IMR-90 (cell line): ENCODE measurements at regions not wholly inside any gene's neighbourhood (a gene's known extent, or its start where the extent isn't known, plus 50 kb on each side); places are given as distances from the start of the nearest gene placed in this dataset.

Experiments used
- BHLHE40 ChIP-seq: fragments of 150-350 bp; IDR thresholded peaks from 2 replicates; pipeline ENCODE4 v1.6.1; 2016; ENCODE audit warnings: mild to moderate bottlenecking, low read depth, low read length
- CEBPB ChIP-seq: IDR thresholded peaks from 2 replicates; pipeline ENCODE4 v1.6.1; 2012; ENCODE audit warnings: low read depth, low read length, improper control_type of control experiment
- CTCF ChIP-seq: conservative IDR thresholded peaks from 2 replicates; pipeline ENCODE4 v1.5.1; 2012; ENCODE audit warnings: mild to moderate bottlenecking, low read depth, low read length, improper control_type of control experiment
- MAFK ChIP-seq: IDR thresholded peaks from 2 replicates; pipeline ENCODE4 v1.6.1; 2012; ENCODE audit warnings: low read depth, low read length, improper control_type of control experiment
- MXI1 ChIP-seq: IDR thresholded peaks from 2 replicates; pipeline ENCODE4 v1.6.1; 2012; ENCODE audit warnings: low read depth, mild to moderate bottlenecking, low read length, moderate library complexity, borderline replicate concordance
- NFE2L2 ChIP-seq: fragments of 150-350 bp; IDR thresholded peaks from 2 replicates; pipeline ENCODE4 v1.6.1; 2016; ENCODE audit warnings: low read depth, mild to moderate bottlenecking, low read length
- POLR2A ChIP-seq: IDR thresholded peaks from 2 replicates; pipeline ENCODE4 v1.6.1; 2012; ENCODE audit warnings: mild to moderate bottlenecking, low read depth, low read length
- RFX5 ChIP-seq: IDR thresholded peaks from 2 replicates; pipeline ENCODE4 v1.8.0; 2012; ENCODE audit warnings: low read depth, mild to moderate bottlenecking, low read length, moderate library complexity
- TF ChIP-seq, protein P1 (sequence below): fragments of 150-350 bp; IDR thresholded peaks from 2 replicates; pipeline ENCODE4 v1.6.1; 2016; ENCODE audit warnings: low read depth, mild to moderate bottlenecking, low read length, moderate library complexity, borderline replicate concordance

GRCh38 chr14:53519137-53519536 lies 366.0 kb upstream of the DDHD1 start:
- TF ChIP-seq CEBPB: no peak
- no peak for TF ChIP-seq CTCF
- no peak for TF ChIP-seq POLR2A
- TF ChIP-seq MXI1: no peak
- no peak for TF ChIP-seq NFE2L2
- TF ChIP-seq MAFK: no peak
- TF ChIP-seq RFX5: no peak
- TF ChIP-seq, protein P1, sequence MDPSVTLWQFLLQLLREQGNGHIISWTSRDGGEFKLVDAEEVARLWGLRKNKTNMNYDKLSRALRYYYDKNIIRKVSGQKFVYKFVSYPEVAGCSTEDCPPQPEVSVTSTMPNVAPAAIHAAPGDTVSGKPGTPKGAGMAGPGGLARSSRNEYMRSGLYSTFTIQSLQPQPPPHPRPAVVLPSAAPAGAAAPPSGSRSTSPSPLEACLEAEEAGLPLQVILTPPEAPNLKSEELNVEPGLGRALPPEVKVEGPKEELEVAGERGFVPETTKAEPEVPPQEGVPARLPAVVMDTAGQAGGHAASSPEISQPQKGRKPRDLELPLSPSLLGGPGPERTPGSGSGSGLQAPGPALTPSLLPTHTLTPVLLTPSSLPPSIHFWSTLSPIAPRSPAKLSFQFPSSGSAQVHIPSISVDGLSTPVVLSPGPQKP: no peak
- no peak for TF ChIP-seq BHLHE40
